ENCODE measurements at regions not wholly inside any gene's neighbourhood (a gene's known extent, or its start where the extent isn't known, plus 50 kb on each side); places are given as distances from the start of the nearest gene placed in this dataset.

- no peak for TF ChIP-seq SUPT20H (IDR thresholded peaks at IDR 0.05; ENCODE audit: borderline replicate concordance, control insufficient read depth, low read depth, low read length)
- TF ChIP-seq RFX5 (IDR thresholded peaks at IDR 0.05; ENCODE audit: low read depth, low read length), result no peak
- TF ChIP-seq ZNF592 (IDR thresholded peaks at IDR 0.05), result no peak
- TF ChIP-seq SRF (IDR thresholded peaks at IDR 0.05; ENCODE audit: low read depth in 2 of 2, low read length in 2 of 2), result no peak
- H3K9me3 ChIP-seq (replicated peaks; ENCODE audit: control insufficient read depth, insufficient read depth, low read length), result no peaks in the 10 kb centered on the region
- intact Hi-C loops (cut with micrococcal nuclease; ENCODE audit: unreplicated experiment) (no loop called here), in situ Hi-C loops (cut with MboI) (no loop called here)
- BruUV-seq (replicated peaks), result no TSS peak
- H2AFZ ChIP-seq (ENCODE audit: control insufficient read depth, low read depth, low read length), result no peak overlapping the region
- H3K27me3 ChIP-seq (replicated peaks in 1 of 2; ENCODE audit: control insufficient read depth in 2 of 2, insufficient read depth in 2 of 2, low read length in 1 of 2), result no peaks in the 10 kb centered on the region
- ChIA-PET RAD21 (ENCODE audit: unreplicated experiment) (no interaction called here), CTCF (no interaction called here), SMC1A (ENCODE audit: uncharacterized antibody, unreplicated experiment) (interaction anchor here (1.3 kb wide), 1 partner anchor 13 kb away, joined by 3 read pairs; no protein-coding TSS in a partner anchor), POLR2A (no interaction called here)
- H3K79me2 ChIP-seq (ENCODE audit: control insufficient read depth, insufficient read depth, low read length), result no peaks in the 10 kb centered on the region
- no peaks in the 10 kb centered on the region; a peak in 1 of 4 replicates for H3K36me3 ChIP-seq (ENCODE audit: control insufficient read depth in 2 of 2, insufficient read depth in 2 of 2, low read length in 1 of 2)
- no peak for DNase-seq (ENCODE audit: low read depth, low spot score)
- no peaks in the 10 kb centered on the region for H4K20me1 ChIP-seq (ENCODE audit: control insufficient read depth, insufficient read depth)
- no peaks in the 10 kb centered on the region for H3K4me1 ChIP-seq (ENCODE audit: control insufficient read depth, insufficient read depth, low read length)
- WGBS (ENCODE audit: insufficient coverage, insufficient replicate concordance, low lambda C conversion rate, missing lambda C conversion rate), result 0% methylated on average over 1 of the region's 1 CpG
- no peak overlapping the region for H3K27ac ChIP-seq (ENCODE audit: control insufficient read depth, insufficient read depth)
- H3K4me2 ChIP-seq (ENCODE audit: control insufficient read depth, insufficient read depth), result no peak overlapping the region
- no peak overlapping the region for H3K4me3 ChIP-seq
- no peak for ATAC-seq
- FAIRE-seq, result no peak
- no peak overlapping the region for H3K9ac ChIP-seq (ENCODE audit: control insufficient read depth, insufficient read depth, low read length)
These were observed 165.0 kb downstream of the CDH19 start for GRCh38 chr18:66438711-66439536.
